Activated CD4-positive, alpha-beta memory T cell treated with anti-CD3 and anti-CD28 coated beads for 36 hours (primary cell): ENCODE measurements at regions not wholly inside any gene's neighbourhood (a gene's known extent, or its start where the extent isn't known, plus 50 kb on each side); places are given as distances from the start of the nearest gene placed in this dataset.
"Not testable (repeated sequence)": the region's sequence is repeated elsewhere in the genome, so short reads cannot be mapped to it uniquely, and the experiment has no call there.

Experiments used
- CTCF ChIA-PET: fragments of 350-600 bp; sonication (Branson Sonifier 250); formaldehyde crosslinking; loops from one replicate; lab custom pipeline; 2021; ENCODE audit warnings: antibody characterized with exemption, inconsistent platforms; lab: Charles Lee
- POLR2A ChIA-PET: fragments of 350-600 bp; sonication (Branson Sonifier 250); formaldehyde crosslinking; loops from one replicate; lab custom pipeline; 2021; ENCODE audit warnings: antibody characterized with exemption; lab: Charles Lee
- DNase-seq: peaks from one replicate; pipeline ENCODE4 v3.0.0-alpha.2; 2020
- H3K27ac Mint-ChIP-seq: one replicate; pipeline ENCODE4 v1.8.0; 2021; ENCODE audit warnings: mixed read lengths
- H3K27me3 Mint-ChIP-seq: one replicate; pipeline ENCODE4 v1.8.0; 2021; ENCODE audit warnings: mixed read lengths
- H3K36me3 Mint-ChIP-seq: one replicate; pipeline ENCODE4 v1.8.0; 2021; ENCODE audit warnings: mixed read lengths
- H3K4me1 Mint-ChIP-seq: one replicate; pipeline ENCODE4 v1.8.0; 2021; ENCODE audit warnings: low read depth, mixed read lengths
- H3K4me3 Mint-ChIP-seq: one replicate; pipeline ENCODE4 v1.8.0; 2021; ENCODE audit warnings: mild to moderate bottlenecking, mixed read lengths
- H3K9me3 Mint-ChIP-seq: one replicate; pipeline ENCODE4 v1.8.0; 2021; ENCODE audit warnings: mixed read lengths
- intact Hi-C: fragments of 100-400 bp; cut with micrococcal nuclease; formaldehyde crosslinking; loops from one replicate; pipeline ENCODE4 v1.15.1; 2023

- CTCF ChIA-PET: no interaction called here
- H3K9me3 Mint-ChIP-seq: no peaks in the 10 kb centered on the region
- H3K27me3 Mint-ChIP-seq: no peaks in the 10 kb centered on the region
- DNase-seq: no peak
- no peak overlapping the region for H3K4me3 Mint-ChIP-seq
- H3K4me1 Mint-ChIP-seq: peaks cover 78% of the 10 kb centered on the region
- POLR2A ChIA-PET: no interaction called here
- no peak overlapping the region for H3K27ac Mint-ChIP-seq
- H3K36me3 Mint-ChIP-seq: no peaks in the 10 kb centered on the region
- intact Hi-C loops: no loop called here
Observed at GRCh38 chr1:234848972-234849649, 239.1 kb upstream of the IRF2BP2 start.

- H3K4me3 Mint-ChIP-seq, POLR2A ChIA-PET, DNase-seq, H3K27me3 Mint-ChIP-seq, H3K9me3 Mint-ChIP-seq, CTCF ChIA-PET, intact Hi-C loops, H3K36me3 Mint-ChIP-seq: not testable (repeated sequence)
- H3K4me1 Mint-ChIP-seq: peaks cover 89% of the 10 kb centered on the region
- peak overlapping the region; percentile 20 for H3K27ac Mint-ChIP-seq
Observed at GRCh38 chr1:234846813-234847212, 236.8 kb upstream of the IRF2BP2 start.

- ChIA-PET CTCF (interaction anchor here (0.7 to 2.3 kb wide), 8 partner anchors 12 to 238 kb away, joined by 3 to 8 read pairs (median 3); no protein-coding TSS in a partner anchor), POLR2A (interaction anchor here (1.1 to 6.4 kb wide), 11 partner anchors 35 to 235 kb away, joined by 3 to 72 read pairs (median 6); partner anchors contain the start of gene IRF2BP2)
- intact Hi-C loops: loop anchor here (1.0 kb wide), 1 partner anchor 237 kb away; no protein-coding TSS in a partner anchor
- no peaks in the 10 kb centered on the region for H3K27me3 Mint-ChIP-seq
- H3K27ac Mint-ChIP-seq: peak overlapping the region; percentile 99
- no peak for DNase-seq
- peak overlapping the region; percentile 4 for H3K4me3 Mint-ChIP-seq
- peaks cover 94% of the 10 kb centered on the region for H3K4me1 Mint-ChIP-seq
- no peaks in the 10 kb centered on the region for H3K36me3 Mint-ChIP-seq
- H3K9me3 Mint-ChIP-seq: no peaks in the 10 kb centered on the region
Observed at GRCh38 chr1:234845836-234846235, 235.9 kb upstream of the IRF2BP2 start.

GRCh38 chr1:234845097-234845660, 235.2 kb upstream of the IRF2BP2 start:
- Mint-ChIP-seq H3K27ac (peak overlapping the region; percentile 99), H3K36me3 (no peaks in the 10 kb centered on the region), H3K4me1 (peaks cover 98% of the 10 kb centered on the region), H3K27me3 (no peaks in the 10 kb centered on the region), H3K9me3 (no peaks in the 10 kb centered on the region), H3K4me3 (peak overlapping the region; percentile 62)
- DNase-seq: peak; percentile 78
- ChIA-PET CTCF (interaction anchor here (0.9 to 2.3 kb wide), 10 partner anchors 13 to 366 kb away, joined by 3 to 8 read pairs (median 4); partner anchors contain the start of gene TARBP1), POLR2A (interaction anchor here (0.6 to 6.4 kb wide), 18 partner anchors 36 to 240 kb away, joined by 3 to 72 read pairs (median 4); partner anchors contain the start of gene IRF2BP2)
- intact Hi-C loops: loop anchor here (1.0 kb wide), 1 partner anchor 238 kb away; no protein-coding TSS in a partner anchor

GRCh38 chr1:234844479-234845031, 234.6 kb upstream of the IRF2BP2 start:
- Mint-ChIP-seq H3K4me3 (peak overlapping the region; percentile 62), H3K27me3 (no peaks in the 10 kb centered on the region), H3K36me3 (no peaks in the 10 kb centered on the region), H3K27ac (peak overlapping the region; percentile 99), H3K9me3 (no peaks in the 10 kb centered on the region), H3K4me1 (peaks cover 96% of the 10 kb centered on the region)
- ChIA-PET POLR2A (interaction anchor here (0.6 to 6.4 kb wide), 21 partner anchors 36 to 239 kb away, joined by 3 to 72 read pairs (median 5); partner anchors contain the start of gene IRF2BP2), CTCF (interaction anchor here (0.9 to 2.4 kb wide), 10 partner anchors 89 to 366 kb away, joined by 3 to 8 read pairs (median 4); partner anchors contain the start of gene TARBP1)
- peak; percentile 45 for DNase-seq
- intact Hi-C loops: loop anchor here (1.0 kb wide), 1 partner anchor 239 kb away; no protein-coding TSS in a partner anchor

GRCh38 chr1:234843946-234844345, 234.0 kb upstream of the IRF2BP2 start:
- DNase-seq: no peak
- CTCF ChIA-PET: interaction anchor here (1.0 to 2.4 kb wide), 6 partner anchors 89 to 240 kb away, joined by 3 to 8 read pairs (median 7); no protein-coding TSS in a partner anchor
- peaks cover 90% of the 10 kb centered on the region for H3K4me1 Mint-ChIP-seq
- intact Hi-C loops: loop anchor here (1.0 to 2.0 kb wide), 15 partner anchors 38 to 349 kb away; no protein-coding TSS in a partner anchor
- POLR2A ChIA-PET: interaction anchor here (1.0 to 6.4 kb wide), 13 partner anchors 32 to 233 kb away, joined by 3 to 72 read pairs (median 10); partner anchors contain the start of gene IRF2BP2
- H3K27me3 Mint-ChIP-seq: no peaks in the 10 kb centered on the region
- H3K36me3 Mint-ChIP-seq: no peaks in the 10 kb centered on the region
- peak overlapping the region; percentile 99 for H3K27ac Mint-ChIP-seq
- H3K9me3 Mint-ChIP-seq: no peaks in the 10 kb centered on the region
- peak overlapping the region; percentile 62 for H3K4me3 Mint-ChIP-seq

GRCh38 chr1:234842726-234843641, 233.0 kb upstream of the IRF2BP2 start:
- H3K36me3 Mint-ChIP-seq: no peaks in the 10 kb centered on the region
- ChIA-PET CTCF (interaction anchor here (0.6 to 2.4 kb wide), 11 partner anchors 50 to 246 kb away, joined by 3 to 7 read pairs (median 4); no protein-coding TSS in a partner anchor), POLR2A (interaction anchor here (0.6 to 6.4 kb wide), 29 partner anchors 33 to 347 kb away, joined by 3 to 72 read pairs (median 5); partner anchors contain the start of gene IRF2BP2)
- no peaks in the 10 kb centered on the region for H3K27me3 Mint-ChIP-seq
- H3K27ac Mint-ChIP-seq: peak overlapping the region; percentile 99
- intact Hi-C loops: loop anchor here (1.0 to 2.0 kb wide), 15 partner anchors 39 to 348 kb away; no protein-coding TSS in a partner anchor
- peak; percentile 93 for DNase-seq
- H3K4me1 Mint-ChIP-seq: peaks cover 87% of the 10 kb centered on the region
- no peaks in the 10 kb centered on the region for H3K9me3 Mint-ChIP-seq
- peak overlapping the region; percentile 71 for H3K4me3 Mint-ChIP-seq

- peaks cover 80% of the 10 kb centered on the region for H3K4me1 Mint-ChIP-seq
- no peaks in the 10 kb centered on the region for H3K36me3 Mint-ChIP-seq
- H3K9me3 Mint-ChIP-seq: no peaks in the 10 kb centered on the region
- intact Hi-C loops: loop anchor here (2.0 kb wide), 1 partner anchor 129 kb away; no protein-coding TSS in a partner anchor
- CTCF ChIA-PET: interaction anchor here (0.6 to 2.1 kb wide), 5 partner anchors 52 to 244 kb away, joined by 3 to 7 read pairs (median 4); no protein-coding TSS in a partner anchor
- peak overlapping the region; percentile 27 for H3K4me3 Mint-ChIP-seq
- no peaks in the 10 kb centered on the region for H3K27me3 Mint-ChIP-seq
- H3K27ac Mint-ChIP-seq: peak overlapping the region; percentile 99
- DNase-seq: peak; percentile 23
- POLR2A ChIA-PET: interaction anchor here (1.2 to 6.4 kb wide), 13 partner anchors 70 to 346 kb away, joined by 4 to 72 read pairs (median 7); partner anchors contain the start of gene IRF2BP2
Observed at GRCh38 chr1:234841710-234842231, 231.8 kb upstream of the IRF2BP2 start.

- Mint-ChIP-seq H3K9me3 (no peaks in the 10 kb centered on the region), H3K27ac (peak overlapping the region; percentile 99), H3K27me3 (no peaks in the 10 kb centered on the region), H3K4me1 (peaks cover 76% of the 10 kb centered on the region), H3K4me3 (peak overlapping the region; percentile 27), H3K36me3 (no peaks in the 10 kb centered on the region)
- ChIA-PET POLR2A (interaction anchor here (1.5 to 6.4 kb wide), 4 partner anchors 124 to 243 kb away, joined by 4 to 72 read pairs (median 20); partner anchors contain the start of gene IRF2BP2), CTCF (interaction anchor here (0.6 to 1.9 kb wide), 2 partner anchors 52 to 118 kb away, joined by 4 to 6 read pairs; no protein-coding TSS in a partner anchor)
- no peak for DNase-seq
- intact Hi-C loops: no loop called here
Observed at GRCh38 chr1:234841281-234841680, 231.3 kb upstream of the IRF2BP2 start.

- peak; percentile 49 for DNase-seq
- Mint-ChIP-seq H3K27ac (peak overlapping the region; percentile 55), H3K9me3 (no peaks in the 10 kb centered on the region), H3K27me3 (no peaks in the 10 kb centered on the region), H3K4me3 (no peak overlapping the region), H3K36me3 (no peaks in the 10 kb centered on the region), H3K4me1 (peaks cover 71% of the 10 kb centered on the region)
- ChIA-PET POLR2A (interaction anchor here (5.2 to 6.4 kb wide), 2 partner anchors 171 to 230 kb away, joined by 36 to 72 read pairs; partner anchors contain the start of gene IRF2BP2), CTCF (no interaction called here)
- intact Hi-C loops: no loop called here
Observed at GRCh38 chr1:234840843-234841242, 230.9 kb upstream of the IRF2BP2 start.
